ENCODE measurements at regions not wholly inside any gene's neighbourhood (a gene's known extent, or its start where the extent isn't known, plus 50 kb on each side); places are given as distances from the start of the nearest gene placed in this dataset.

- no peak overlapping the region for H3K4me3 ChIP-seq (ENCODE audit: low read depth, low read length)
- H2AFZ ChIP-seq (ENCODE audit: low read length, unreplicated experiment) = no peak overlapping the region
- no peaks in the 10 kb centered on the region for H3K36me3 ChIP-seq (ENCODE audit: insufficient read depth, low read length)
- H3K27ac ChIP-seq (ENCODE audit: low read depth, low read length) = no peak overlapping the region
- H3K27me3 ChIP-seq (ENCODE audit: insufficient read depth, low read length) = peaks cover 36% of the 10 kb centered on the region
- no peaks in the 10 kb centered on the region for H3K4me1 ChIP-seq (ENCODE audit: control insufficient read depth, insufficient read depth, low read length, unreplicated experiment)
- no peaks in the 10 kb centered on the region for H3K79me2 ChIP-seq (ENCODE audit: control insufficient read depth, insufficient read depth, low read length, unreplicated experiment)
These were observed 166.3 kb upstream of the LEF1 start for GRCh38 chr4:108335081-108335480.

GRCh38 chr4:108334031-108334430, 165.3 kb upstream of the LEF1 start:
- Histone ChIP-seq H3K36me3 (ENCODE audit: insufficient read depth, low read length) (no peaks in the 10 kb centered on the region), H3K27ac (ENCODE audit: low read depth, low read length) (no peak overlapping the region), H3K79me2 (ENCODE audit: control insufficient read depth, insufficient read depth, low read length, unreplicated experiment) (no peaks in the 10 kb centered on the region), H3K4me3 (ENCODE audit: low read depth, low read length) (no peak overlapping the region), H2AFZ (ENCODE audit: low read length, unreplicated experiment) (no peak overlapping the region), H3K4me1 (ENCODE audit: control insufficient read depth, insufficient read depth, low read length, unreplicated experiment) (no peaks in the 10 kb centered on the region), H3K27me3 (ENCODE audit: insufficient read depth, low read length) (peaks cover 33% of the 10 kb centered on the region)

GRCh38 chr4:108333353-108333942, 164.7 kb upstream of the LEF1 start:
- H3K27ac ChIP-seq (ENCODE audit: low read depth, low read length) = no peak overlapping the region
- no peak overlapping the region for H2AFZ ChIP-seq (ENCODE audit: low read length, unreplicated experiment)
- no peak overlapping the region for H3K4me3 ChIP-seq (ENCODE audit: low read depth, low read length)
- no peaks in the 10 kb centered on the region for H3K79me2 ChIP-seq (ENCODE audit: control insufficient read depth, insufficient read depth, low read length, unreplicated experiment)
- no peaks in the 10 kb centered on the region for H3K4me1 ChIP-seq (ENCODE audit: control insufficient read depth, insufficient read depth, low read length, unreplicated experiment)
- H3K27me3 ChIP-seq (ENCODE audit: insufficient read depth, low read length) = peaks cover 30% of the 10 kb centered on the region
- no peaks in the 10 kb centered on the region for H3K36me3 ChIP-seq (ENCODE audit: insufficient read depth, low read length)

- Histone ChIP-seq H3K36me3 (ENCODE audit: insufficient read depth, low read length) (no peaks in the 10 kb centered on the region), H3K4me1 (ENCODE audit: control insufficient read depth, insufficient read depth, low read length, unreplicated experiment) (no peaks in the 10 kb centered on the region), H3K27me3 (ENCODE audit: insufficient read depth, low read length) (peaks cover 33% of the 10 kb centered on the region; the same call in 1 of the 2 replicates), H2AFZ (ENCODE audit: low read length, unreplicated experiment) (no peak overlapping the region), H3K4me3 (ENCODE audit: low read depth, low read length) (no peak overlapping the region), H3K27ac (ENCODE audit: low read depth, low read length) (no peak overlapping the region), H3K79me2 (ENCODE audit: control insufficient read depth, insufficient read depth, low read length, unreplicated experiment) (no peaks in the 10 kb centered on the region)
These were observed 163.3 kb upstream of the LEF1 start for GRCh38 chr4:108331905-108332632.

- H3K27ac ChIP-seq (ENCODE audit: low read depth, low read length) = no peak overlapping the region
- no peak overlapping the region for H3K4me3 ChIP-seq (ENCODE audit: low read depth, low read length)
- H3K36me3 ChIP-seq (ENCODE audit: insufficient read depth, low read length) = no peaks in the 10 kb centered on the region
- no peaks in the 10 kb centered on the region for H3K79me2 ChIP-seq (ENCODE audit: control insufficient read depth, insufficient read depth, low read length, unreplicated experiment)
- H3K27me3 ChIP-seq (ENCODE audit: insufficient read depth, low read length) = peaks cover 18% of the 10 kb centered on the region; the same call in 1 of the 2 replicates
- no peak overlapping the region for H2AFZ ChIP-seq (ENCODE audit: low read length, unreplicated experiment)
- no peaks in the 10 kb centered on the region for H3K4me1 ChIP-seq (ENCODE audit: control insufficient read depth, insufficient read depth, low read length, unreplicated experiment)
These were observed 159.6 kb upstream of the LEF1 start for GRCh38 chr4:108328383-108328732.

GRCh38 chr4:108327642-108328382, 159.1 kb upstream of the LEF1 start:
- Histone ChIP-seq H3K27me3 (ENCODE audit: insufficient read depth, low read length) (peaks cover 14% of the 10 kb centered on the region; the same call in 1 of the 2 replicates), H3K79me2 (ENCODE audit: control insufficient read depth, insufficient read depth, low read length, unreplicated experiment) (no peaks in the 10 kb centered on the region), H3K27ac (ENCODE audit: low read depth, low read length) (no peak overlapping the region), H3K36me3 (ENCODE audit: insufficient read depth, low read length) (no peaks in the 10 kb centered on the region), H3K4me1 (ENCODE audit: control insufficient read depth, insufficient read depth, low read length, unreplicated experiment) (no peaks in the 10 kb centered on the region), H3K4me3 (ENCODE audit: low read depth, low read length) (no peak overlapping the region), H2AFZ (ENCODE audit: low read length, unreplicated experiment) (no peak overlapping the region)

- H2AFZ ChIP-seq (ENCODE audit: low read length, unreplicated experiment) = no peak overlapping the region
- H3K27ac ChIP-seq (ENCODE audit: low read depth, low read length) = no peak overlapping the region
- H3K4me1 ChIP-seq (ENCODE audit: control insufficient read depth, insufficient read depth, low read length, unreplicated experiment) = no peaks in the 10 kb centered on the region
- no peak overlapping the region for H3K4me3 ChIP-seq (ENCODE audit: low read depth, low read length)
- no peaks in the 10 kb centered on the region for H3K79me2 ChIP-seq (ENCODE audit: control insufficient read depth, insufficient read depth, low read length, unreplicated experiment)
- H3K27me3 ChIP-seq (ENCODE audit: insufficient read depth, low read length) = peaks cover 3% of the 10 kb centered on the region; the same call in 1 of the 2 replicates
- H3K36me3 ChIP-seq (ENCODE audit: insufficient read depth, low read length) = no peaks in the 10 kb centered on the region
These were observed 156.8 kb upstream of the LEF1 start for GRCh38 chr4:108325561-108325960.

GRCh38 chr4:108324450-108324849, 155.7 kb upstream of the LEF1 start:
- Histone ChIP-seq H3K4me1 (ENCODE audit: control insufficient read depth, insufficient read depth, low read length, unreplicated experiment) (no peaks in the 10 kb centered on the region), H3K4me3 (ENCODE audit: low read depth, low read length) (no peak overlapping the region), H2AFZ (ENCODE audit: low read length, unreplicated experiment) (no peak overlapping the region), H3K27me3 (ENCODE audit: insufficient read depth, low read length) (peaks cover 3% of the 10 kb centered on the region; the same call in 1 of the 2 replicates), H3K79me2 (ENCODE audit: control insufficient read depth, insufficient read depth, low read length, unreplicated experiment) (no peaks in the 10 kb centered on the region), H3K36me3 (ENCODE audit: insufficient read depth, low read length) (no peaks in the 10 kb centered on the region), H3K27ac (ENCODE audit: low read depth, low read length) (no peak overlapping the region)

GRCh38 chr4:108322497-108322896, 153.8 kb upstream of the LEF1 start:
- Histone ChIP-seq H3K27me3 (ENCODE audit: insufficient read depth, low read length) (no peaks in the 10 kb centered on the region), H3K27ac (ENCODE audit: low read depth, low read length) (no peak overlapping the region), H2AFZ (ENCODE audit: low read length, unreplicated experiment) (no peak overlapping the region), H3K4me1 (ENCODE audit: control insufficient read depth, insufficient read depth, low read length, unreplicated experiment) (no peaks in the 10 kb centered on the region), H3K36me3 (ENCODE audit: insufficient read depth, low read length) (no peaks in the 10 kb centered on the region), H3K4me3 (ENCODE audit: low read depth, low read length) (no peak overlapping the region), H3K79me2 (ENCODE audit: control insufficient read depth, insufficient read depth, low read length, unreplicated experiment) (no peaks in the 10 kb centered on the region)

- Histone ChIP-seq H3K79me2 (ENCODE audit: control insufficient read depth, insufficient read depth, low read length, unreplicated experiment) (no peaks in the 10 kb centered on the region), H3K4me1 (ENCODE audit: control insufficient read depth, insufficient read depth, low read length, unreplicated experiment) (no peaks in the 10 kb centered on the region), H3K36me3 (ENCODE audit: insufficient read depth, low read length) (no peaks in the 10 kb centered on the region), H3K27me3 (ENCODE audit: insufficient read depth, low read length) (no peaks in the 10 kb centered on the region), H3K4me3 (ENCODE audit: low read depth, low read length) (no peak overlapping the region), H3K27ac (ENCODE audit: low read depth, low read length) (no peak overlapping the region), H2AFZ (ENCODE audit: low read length, unreplicated experiment) (no peak overlapping the region)
These were observed 151.3 kb upstream of the LEF1 start for GRCh38 chr4:108320061-108320460.

Data from ACC112 (cell line).